ENCODE measurements at regions not wholly inside any gene's neighbourhood (a gene's known extent, or its start where the extent isn't known, plus 50 kb on each side); places are given as distances from the start of the nearest gene placed in this dataset.

- no peak for TF ChIP-seq CTCF (IDR thresholded peaks at IDR 0.05; ENCODE audit: low read length)
- no peak for TF ChIP-seq EZH2 (IDR thresholded peaks at IDR 0.05; ENCODE audit: borderline replicate concordance, low read length)
Observed at GRCh38 chr3:10581716-10582115, 76.3 kb upstream of the ATP2B2 start.

All from OCI-LY1 (cell line).